GM12875 (cell line): ENCODE measurements at regions not wholly inside any gene's neighbourhood (a gene's known extent, or its start where the extent isn't known, plus 50 kb on each side); places are given as distances from the start of the nearest gene placed in this dataset.
"Not testable (repeated sequence)": the region's sequence is repeated elsewhere in the genome, so short reads cannot be mapped to it uniquely, and the experiment has no call there.

Experiments used
- H3K4me3 ChIP-seq: one replicate; pipeline ENCODE4 v1.5.1; 2011; ENCODE audit warnings: low read depth, low read length, control low read depth
- CTCF ChIP-seq: IDR thresholded peaks from 2 replicates; pipeline ENCODE4 v1.5.1; 2011; ENCODE audit warnings: low read depth, mild to moderate bottlenecking, control low read depth, inconsistent platforms, low read length, moderate library complexity, borderline replicate concordance; ENCODE audit not compliant: insufficient read depth

- no peak for TF ChIP-seq CTCF
- H3K4me3 ChIP-seq, result no peak overlapping the region
These were observed 143.8 kb upstream of the BCL6 start for GRCh38 chr3:187889106-187889505.

- no peak for TF ChIP-seq CTCF
- no peak overlapping the region for H3K4me3 ChIP-seq
These were observed 144.5 kb upstream of the BCL6 start for GRCh38 chr3:187889601-187890404.

- H3K4me3 ChIP-seq, result not testable (repeated sequence)
These were observed 145.1 kb upstream of the BCL6 start for GRCh38 chr3:187890405-187890752.

GRCh38 chr3:187896646-187897045 is 151.4 kb upstream of the BCL6 start:
- no peak overlapping the region for H3K4me3 ChIP-seq
- no peak for TF ChIP-seq CTCF

- H3K4me3 ChIP-seq, result no peak overlapping the region
- TF ChIP-seq CTCF, result no peak
These were observed 154.0 kb upstream of the BCL6 start for GRCh38 chr3:187899246-187899645.

- no peak for TF ChIP-seq CTCF
- no peak overlapping the region for H3K4me3 ChIP-seq
These were observed 155.9 kb upstream of the BCL6 start for GRCh38 chr3:187900993-187901755.

- no peak for TF ChIP-seq CTCF
- H3K4me3 ChIP-seq, result no peak overlapping the region
These were observed 156.8 kb upstream of the BCL6 start for GRCh38 chr3:187902041-187902471.
